SK-N-SH treated with all-trans-retinoic acid at 6 μM for 48 hours (cell line): ENCODE measurements at regions not wholly inside any gene's neighbourhood (a gene's known extent, or its start where the extent isn't known, plus 50 kb on each side); places are given as distances from the start of the nearest gene placed in this dataset.

Source experiments
- ATAC-seq: fragments of 200-7000 bp; cut with Tn5 transposase; 3 replicates; pipeline ENCODE4 v1.9.1; 2020; ENCODE audit warnings: mild to moderate bottlenecking, moderate library complexity
- ARNTL ChIP-seq: fragments of 450-650 bp; formaldehyde crosslinking; IDR thresholded peaks from 2 replicates; pipeline ENCODE4 v1.5.0; 2020; ENCODE audit warnings: low read depth, mild to moderate bottlenecking, moderate library complexity, borderline replicate concordance
- BACH2 ChIP-seq: fragments of 250-450 bp; sonication (Bioruptor Pico); IDR thresholded peaks from 2 replicates; pipeline ENCODE4 v1.9.0; 2021; ENCODE audit warnings: mild to moderate bottlenecking, borderline replicate concordance
- CSDC2 ChIP-seq: fragments of 250-450 bp; sonication (Bioruptor Pico); IDR thresholded peaks from 2 replicates; pipeline ENCODE4 v1.5.0; 2020; ENCODE audit warnings: mild to moderate bottlenecking, moderate library complexity
- GLIS3 ChIP-seq: fragments of 250-450 bp; sonication (Bioruptor Pico); IDR thresholded peaks from 2 replicates; pipeline ENCODE4 v1.5.0; 2020; ENCODE audit warnings: mild to moderate bottlenecking, moderate library complexity
- ISL1 ChIP-seq: fragments of 250-450 bp; sonication (Bioruptor Pico); IDR thresholded peaks from 2 replicates; pipeline ENCODE4 v2.1.2; 2022; ENCODE audit warnings: mild to moderate bottlenecking, moderate library complexity
- OSR1 ChIP-seq: fragments of 250-450 bp; sonication (Bioruptor Pico); IDR thresholded peaks from 2 replicates; pipeline ENCODE4 v1.8.0; 2022; ENCODE audit warnings: moderate library complexity, mild to moderate bottlenecking, inconsistent platforms
- POU6F1 ChIP-seq: fragments of 250-450 bp; sonication (Bioruptor Pico); IDR thresholded peaks from 2 replicates; pipeline ENCODE4 v1.8.0; 2021; ENCODE audit warnings: low read depth, mild to moderate bottlenecking, moderate library complexity, borderline replicate concordance
- PPARA ChIP-seq: fragments of 250-450 bp; sonication (Bioruptor Pico); IDR thresholded peaks from 2 replicates; pipeline ENCODE4 v1.5.0; 2020; ENCODE audit warnings: mild to moderate bottlenecking, borderline replicate concordance
- RARB ChIP-seq: fragments of 250-450 bp; sonication (Bioruptor Pico); IDR thresholded peaks from 2 replicates; pipeline ENCODE4 v1.8.0; 2021; ENCODE audit warnings: mild to moderate bottlenecking, moderate library complexity
- SNAI2 ChIP-seq: fragments of 250-450 bp; sonication (Bioruptor Pico); IDR thresholded peaks from 2 replicates; pipeline ENCODE4 v1.5.0; 2020; ENCODE audit warnings: mild to moderate bottlenecking, moderate library complexity
- TCF4 ChIP-seq: fragments of 250-450 bp; sonication (Bioruptor Pico); IDR thresholded peaks from 2 replicates; pipeline ENCODE4 v1.8.0; 2021; ENCODE audit warnings: mild to moderate bottlenecking, moderate library complexity, borderline replicate concordance
- TOX ChIP-seq: fragments of 250-450 bp; sonication (Bioruptor Pico); IDR thresholded peaks from 2 replicates; pipeline ENCODE4 v1.8.0; 2021; ENCODE audit warnings: mild to moderate bottlenecking, moderate library complexity, borderline replicate concordance
- ZFP3 ChIP-seq: fragments of 250-450 bp; sonication (Bioruptor Pico); IDR thresholded peaks from 2 replicates; pipeline ENCODE4 v1.5.0; 2020; ENCODE audit warnings: mild to moderate bottlenecking, moderate library complexity
- ZFP30 ChIP-seq: fragments of 450-650 bp; formaldehyde crosslinking; IDR thresholded peaks from 2 replicates; pipeline ENCODE4 v1.5.0; 2022; ENCODE audit warnings: mild to moderate bottlenecking, moderate library complexity
- ZNF565 ChIP-seq: fragments of 450-650 bp; formaldehyde crosslinking; conservative IDR thresholded peaks from 2 replicates; pipeline ENCODE4 v1.5.0; 2020; ENCODE audit warnings: low read depth, mild to moderate bottlenecking, moderate library complexity
- ZNF70 ChIP-seq: fragments of 450-650 bp; formaldehyde crosslinking; IDR thresholded peaks from 2 replicates; pipeline ENCODE4 v1.5.0; 2020; ENCODE audit warnings: mild to moderate bottlenecking, moderate library complexity
- ZNF8 ChIP-seq: fragments of 450-650 bp; formaldehyde crosslinking; IDR thresholded peaks from 2 replicates; pipeline ENCODE4 v1.5.0; 2020; ENCODE audit warnings: mild to moderate bottlenecking, moderate library complexity
- TF ChIP-seq, protein P1 (sequence below): fragments of 250-450 bp; sonication (Bioruptor Pico); IDR thresholded peaks from 2 replicates; pipeline ENCODE4 v1.5.0; 2020; ENCODE audit warnings: mild to moderate bottlenecking, moderate library complexity
- TF ChIP-seq, protein P2 (sequence below): fragments of 250-450 bp; sonication (Bioruptor Pico); IDR thresholded peaks from 2 replicates; pipeline ENCODE4 v1.8.0; 2020; ENCODE audit warnings: mild to moderate bottlenecking, moderate library complexity, borderline replicate concordance
- TF ChIP-seq, protein P3 (sequence below): fragments of 250-450 bp; sonication (Bioruptor Pico); IDR thresholded peaks from 2 replicates; pipeline ENCODE4 v1.5.1; 2020; ENCODE audit warnings: low read depth, mild to moderate bottlenecking, moderate library complexity

DNA sequence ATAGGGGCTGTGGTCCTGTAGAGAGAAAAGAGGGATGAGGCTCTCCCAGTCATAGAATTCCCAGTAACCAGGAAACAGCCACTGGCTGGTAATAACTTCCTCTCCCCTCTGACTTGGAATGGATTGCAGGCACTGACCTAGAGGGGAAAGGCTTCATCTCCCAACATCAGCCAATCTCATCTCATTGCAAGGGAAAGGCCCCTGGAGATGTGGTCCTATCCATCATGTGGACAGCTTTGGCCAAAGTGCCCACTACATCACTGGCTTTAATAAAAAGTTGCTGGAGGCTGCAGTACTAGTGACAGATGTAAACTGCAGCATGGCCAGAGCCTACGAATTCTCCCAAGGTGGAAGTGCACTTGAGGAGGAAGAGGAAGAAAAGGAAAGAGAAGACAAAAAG, 820.5 kb upstream of the CELF4 start:
- ATAC-seq, result no peak
- TF ChIP-seq GLIS3 (no peak), POU6F1 (no peak), ARNTL (no peak), ZNF565 (CRISPR knock-in tag) (no peak), RARB (CRISPR knock-in tag) (no peak), ZFP30 (CRISPR knock-in tag) (no peak), CSDC2 (CRISPR knock-in tag) (no peak)
- TF ChIP-seq, protein P1, sequence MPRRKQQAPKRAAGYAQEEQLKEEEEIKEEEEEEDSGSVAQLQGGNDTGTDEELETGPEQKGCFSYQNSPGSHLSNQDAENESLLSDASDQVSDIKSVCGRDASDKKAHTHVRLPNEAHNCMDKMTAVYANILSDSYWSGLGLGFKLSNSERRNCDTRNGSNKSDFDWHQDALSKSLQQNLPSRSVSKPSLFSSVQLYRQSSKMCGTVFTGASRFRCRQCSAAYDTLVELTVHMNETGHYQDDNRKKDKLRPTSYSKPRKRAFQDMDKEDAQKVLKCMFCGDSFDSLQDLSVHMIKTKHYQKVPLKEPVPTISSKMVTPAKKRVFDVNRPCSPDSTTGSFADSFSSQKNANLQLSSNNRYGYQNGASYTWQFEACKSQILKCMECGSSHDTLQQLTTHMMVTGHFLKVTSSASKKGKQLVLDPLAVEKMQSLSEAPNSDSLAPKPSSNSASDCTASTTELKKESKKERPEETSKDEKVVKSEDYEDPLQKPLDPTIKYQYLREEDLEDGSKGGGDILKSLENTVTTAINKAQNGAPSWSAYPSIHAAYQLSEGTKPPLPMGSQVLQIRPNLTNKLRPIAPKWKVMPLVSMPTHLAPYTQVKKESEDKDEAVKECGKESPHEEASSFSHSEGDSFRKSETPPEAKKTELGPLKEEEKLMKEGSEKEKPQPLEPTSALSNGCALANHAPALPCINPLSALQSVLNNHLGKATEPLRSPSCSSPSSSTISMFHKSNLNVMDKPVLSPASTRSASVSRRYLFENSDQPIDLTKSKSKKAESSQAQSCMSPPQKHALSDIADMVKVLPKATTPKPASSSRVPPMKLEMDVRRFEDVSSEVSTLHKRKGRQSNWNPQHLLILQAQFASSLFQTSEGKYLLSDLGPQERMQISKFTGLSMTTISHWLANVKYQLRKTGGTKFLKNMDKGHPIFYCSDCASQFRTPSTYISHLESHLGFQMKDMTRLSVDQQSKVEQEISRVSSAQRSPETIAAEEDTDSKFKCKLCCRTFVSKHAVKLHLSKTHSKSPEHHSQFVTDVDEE (CRISPR knock-in tag), result no peak
- TF ChIP-seq, protein P2, sequence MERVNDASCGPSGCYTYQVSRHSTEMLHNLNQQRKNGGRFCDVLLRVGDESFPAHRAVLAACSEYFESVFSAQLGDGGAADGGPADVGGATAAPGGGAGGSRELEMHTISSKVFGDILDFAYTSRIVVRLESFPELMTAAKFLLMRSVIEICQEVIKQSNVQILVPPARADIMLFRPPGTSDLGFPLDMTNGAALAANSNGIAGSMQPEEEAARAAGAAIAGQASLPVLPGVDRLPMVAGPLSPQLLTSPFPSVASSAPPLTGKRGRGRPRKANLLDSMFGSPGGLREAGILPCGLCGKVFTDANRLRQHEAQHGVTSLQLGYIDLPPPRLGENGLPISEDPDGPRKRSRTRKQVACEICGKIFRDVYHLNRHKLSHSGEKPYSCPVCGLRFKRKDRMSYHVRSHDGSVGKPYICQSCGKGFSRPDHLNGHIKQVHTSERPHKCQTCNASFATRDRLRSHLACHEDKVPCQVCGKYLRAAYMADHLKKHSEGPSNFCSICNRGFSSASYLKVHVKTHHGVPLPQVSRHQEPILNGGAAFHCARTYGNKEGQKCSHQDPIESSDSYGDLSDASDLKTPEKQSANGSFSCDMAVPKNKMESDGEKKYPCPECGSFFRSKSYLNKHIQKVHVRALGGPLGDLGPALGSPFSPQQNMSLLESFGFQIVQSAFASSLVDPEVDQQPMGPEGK, result no peak

- ATAC-seq, result no peak
- TF ChIP-seq, protein P3, sequence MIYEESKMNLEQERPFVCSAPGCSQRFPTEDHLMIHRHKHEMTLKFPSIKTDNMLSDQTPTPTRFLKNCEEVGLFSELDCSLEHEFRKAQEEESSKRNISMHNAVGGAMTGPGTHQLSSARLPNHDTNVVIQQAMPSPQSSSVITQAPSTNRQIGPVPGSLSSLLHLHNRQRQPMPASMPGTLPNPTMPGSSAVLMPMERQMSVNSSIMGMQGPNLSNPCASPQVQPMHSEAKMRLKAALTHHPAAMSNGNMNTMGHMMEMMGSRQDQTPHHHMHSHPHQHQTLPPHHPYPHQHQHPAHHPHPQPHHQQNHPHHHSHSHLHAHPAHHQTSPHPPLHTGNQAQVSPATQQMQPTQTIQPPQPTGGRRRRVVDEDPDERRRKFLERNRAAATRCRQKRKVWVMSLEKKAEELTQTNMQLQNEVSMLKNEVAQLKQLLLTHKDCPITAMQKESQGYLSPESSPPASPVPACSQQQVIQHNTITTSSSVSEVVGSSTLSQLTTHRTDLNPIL (CRISPR knock-in tag), result no peak
- TF ChIP-seq ISL1 (no peak), ZFP3 (CRISPR knock-in tag) (no peak), ZNF70 (CRISPR knock-in tag) (no peak), POU6F1 (no peak), RARB (CRISPR knock-in tag) (no peak), OSR1 (CRISPR knock-in tag) (no peak), ZNF565 (CRISPR knock-in tag) (no peak), ZNF8 (CRISPR knock-in tag) (no peak), SNAI2 (CRISPR knock-in tag) (no peak), TCF4 (CRISPR knock-in tag) (no peak), TOX (CRISPR knock-in tag) (no peak), CSDC2 (CRISPR knock-in tag) (no peak), PPARA (no peak), BACH2 (CRISPR knock-in tag) (no peak)
- TF ChIP-seq, protein P2, result no peak
- TF ChIP-seq, all 23 proteins: peak for 0
Observed at GRCh38 chr18:38369772-38370690, 804.4 kb upstream of the CELF4 start.
